MCF 10A (cell line): ENCODE measurements at regions not wholly inside any gene's neighbourhood (a gene's known extent, or its start where the extent isn't known, plus 50 kb on each side); places are given as distances from the start of the nearest gene placed in this dataset.
A peak's percentile ranks its signal among the peaks of the same experiment; 100 is the strongest.
"Not testable (repeated sequence)": the region's sequence is repeated elsewhere in the genome, so short reads cannot be mapped to it uniquely, and the experiment has no call there.

Source experiments
- BruUV-seq: library from RNA; stranded (reverse); fragments of 400-500 nt; replicated peaks from 2 replicates; lab custom pipeline; 2021; lab: Mats Ljungman, UMichigan
- CTCF ChIA-PET: fragments of 300-600 bp; sonication (Branson Sonifier 250); formaldehyde crosslinking; extraction: SDS; loops from one replicate; lab custom pipeline; 2021; ENCODE audit warnings: antibody characterized with exemption, inconsistent platforms; lab: Yijun Ruan, JAX
- POLR2A ChIA-PET: fragments of 300-600, 350-650 bp; sonication (Branson Sonifier 250); formaldehyde crosslinking; extraction: SDS; loops from one replicate; lab custom pipeline; 2020; ENCODE audit warnings: antibody characterized with exemption, inconsistent platforms; lab: Yijun Ruan, JAX
- DNase-seq: peaks from one replicate; pipeline ENCODE4 v3.0.0-alpha.2; 2018; ENCODE audit not compliant: unreplicated experiment
- H3K27ac Mint-ChIP-seq: one replicate; pipeline ENCODE4 v1.8.0; 2022; ENCODE audit warnings: mild to moderate bottlenecking, low read depth, mixed read lengths; ENCODE audit not compliant: unreplicated experiment
- H3K27me3 Mint-ChIP-seq: one replicate; pipeline ENCODE4 v1.8.0; 2022; ENCODE audit warnings: mixed read lengths; ENCODE audit not compliant: insufficient read depth, unreplicated experiment
- H3K36me3 Mint-ChIP-seq: one replicate; pipeline ENCODE4 v1.8.0; 2022; ENCODE audit warnings: mild to moderate bottlenecking, moderate library complexity, mixed read lengths; ENCODE audit not compliant: insufficient read depth, unreplicated experiment
- H3K4me1 Mint-ChIP-seq: one replicate; pipeline ENCODE4 v1.8.0; 2022; ENCODE audit warnings: mixed read lengths; ENCODE audit not compliant: insufficient read depth, unreplicated experiment
- H3K4me3 Mint-ChIP-seq: one replicate; pipeline ENCODE4 v1.8.0; 2022; ENCODE audit warnings: mild to moderate bottlenecking, moderate library complexity, mixed read lengths; ENCODE audit not compliant: unreplicated experiment
- H3K9me3 Mint-ChIP-seq: one replicate; pipeline ENCODE4 v1.8.0; 2022; ENCODE audit warnings: mixed read lengths; ENCODE audit not compliant: unreplicated experiment
- CTCF ChIP-seq: fragments of 200-600 bp; IDR thresholded peaks from one replicate; pipeline ENCODE4 v1.8.0; 2022; ENCODE audit warnings: antibody characterized with exemption, mild to moderate bottlenecking; ENCODE audit not compliant: unreplicated experiment
- intact Hi-C: fragments of 100-400 bp; cut with micrococcal nuclease; formaldehyde crosslinking; loops from 2 replicates; pipeline ENCODE4 v1.14.1; 2022

DNA sequence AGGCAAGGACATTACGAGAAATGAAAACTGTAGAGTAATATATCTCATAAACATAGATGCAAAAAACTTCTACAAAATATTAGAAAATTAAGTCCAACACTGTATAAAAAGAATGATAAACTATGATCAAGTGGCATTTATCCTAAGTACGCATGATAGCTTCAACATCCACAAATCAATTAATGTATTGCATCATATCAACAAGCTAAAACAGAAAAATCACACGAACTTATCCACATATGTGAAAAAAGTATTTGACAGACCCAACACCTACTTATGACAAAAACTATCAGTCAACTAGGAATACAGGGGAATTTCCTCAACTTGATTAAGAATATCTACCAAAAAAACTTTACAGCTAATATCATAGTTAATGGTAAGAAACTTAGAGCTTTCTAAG lies 129.9 kb upstream of the ALG10 start:
- POLR2A ChIA-PET, result no interaction called here
- no peaks in the 10 kb centered on the region for H3K4me1 Mint-ChIP-seq
- intact Hi-C loops, result no loop called here
- H3K27me3 Mint-ChIP-seq, result no peaks in the 10 kb centered on the region
- peaks cover 9% of the 10 kb centered on the region for H3K9me3 Mint-ChIP-seq
- no TSS peak for BruUV-seq
- TF ChIP-seq CTCF, result no peak
- no peak overlapping the region for H3K27ac Mint-ChIP-seq
- no peaks in the 10 kb centered on the region for H3K36me3 Mint-ChIP-seq
- CTCF ChIA-PET, result no interaction called here
- H3K4me3 Mint-ChIP-seq, result no peak overlapping the region
- DNase-seq, result no peak

GRCh38 chr12:33920460-33920859 lies 101.8 kb upstream of the ALG10 start:
- H3K9me3 Mint-ChIP-seq, result peaks cover 49% of the 10 kb centered on the region
- H3K27me3 Mint-ChIP-seq, DNase-seq, intact Hi-C loops, BruUV-seq, H3K36me3 Mint-ChIP-seq, H3K4me3 Mint-ChIP-seq, H3K27ac Mint-ChIP-seq, H3K4me1 Mint-ChIP-seq, POLR2A ChIA-PET: not testable (repeated sequence)
- CTCF ChIA-PET, result interaction anchor here (0.7 kb wide), 1 partner anchor 17 kb away, joined by 3 read pairs; no protein-coding TSS in a partner anchor

DNA sequence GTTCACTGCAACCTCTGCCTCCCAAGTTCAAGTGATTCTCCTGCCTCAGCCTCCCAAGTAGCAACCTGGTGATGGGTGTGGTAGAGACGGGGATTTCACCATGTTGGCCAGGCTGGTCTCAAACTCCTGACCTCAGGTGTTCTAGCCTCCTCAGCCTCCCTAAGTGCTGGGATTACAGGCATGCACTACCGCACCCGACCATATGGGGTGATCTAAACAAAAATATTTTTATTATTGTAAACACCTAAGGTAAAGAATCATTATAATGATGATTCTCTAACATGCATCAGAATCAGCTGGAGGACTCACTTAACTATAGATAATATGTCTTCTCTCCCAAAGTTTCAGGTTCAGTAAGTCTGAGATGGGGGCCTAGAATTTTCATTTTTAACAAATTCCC lies 96.2 kb upstream of the ALG10 start:
- ChIA-PET CTCF (no interaction called here), POLR2A (no interaction called here)
- Mint-ChIP-seq H3K27me3 (no peaks in the 10 kb centered on the region), H3K27ac (no peak overlapping the region), H3K36me3 (no peaks in the 10 kb centered on the region), H3K4me1 (no peaks in the 10 kb centered on the region), H3K4me3 (no peak overlapping the region), H3K9me3 (peaks cover 37% of the 10 kb centered on the region)
- no peak for TF ChIP-seq CTCF
- DNase-seq, result no peak
- no TSS peak for BruUV-seq
- intact Hi-C loops, result no loop called here

DNA sequence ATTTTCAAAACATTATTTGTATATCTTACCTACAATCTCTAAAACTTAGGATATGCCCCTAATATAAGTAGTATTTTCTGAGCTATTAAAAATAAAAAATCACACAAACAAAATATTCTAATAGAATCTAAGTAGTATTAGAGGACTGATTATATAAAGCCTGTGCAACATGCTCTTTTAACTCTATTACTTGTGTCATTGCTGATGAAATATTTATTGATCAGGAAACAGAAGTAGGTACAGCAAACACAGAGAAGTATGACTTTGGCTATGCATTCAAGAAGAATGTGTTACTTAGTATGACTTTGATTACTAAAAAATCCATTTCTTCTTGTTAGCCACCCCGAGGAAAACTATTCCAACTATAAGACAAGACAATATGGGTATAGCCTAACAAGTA lies 84.6 kb upstream of the ALG10 start:
- H3K9me3 Mint-ChIP-seq, H3K27ac Mint-ChIP-seq, H3K27me3 Mint-ChIP-seq, intact Hi-C loops, POLR2A ChIA-PET, H3K36me3 Mint-ChIP-seq, H3K4me1 Mint-ChIP-seq, H3K4me3 Mint-ChIP-seq, DNase-seq, BruUV-seq: not testable (repeated sequence)
- CTCF ChIA-PET, result interaction anchor here (0.5 kb wide), 1 partner anchor 17 kb away, joined by 3 read pairs; no protein-coding TSS in a partner anchor

DNA sequence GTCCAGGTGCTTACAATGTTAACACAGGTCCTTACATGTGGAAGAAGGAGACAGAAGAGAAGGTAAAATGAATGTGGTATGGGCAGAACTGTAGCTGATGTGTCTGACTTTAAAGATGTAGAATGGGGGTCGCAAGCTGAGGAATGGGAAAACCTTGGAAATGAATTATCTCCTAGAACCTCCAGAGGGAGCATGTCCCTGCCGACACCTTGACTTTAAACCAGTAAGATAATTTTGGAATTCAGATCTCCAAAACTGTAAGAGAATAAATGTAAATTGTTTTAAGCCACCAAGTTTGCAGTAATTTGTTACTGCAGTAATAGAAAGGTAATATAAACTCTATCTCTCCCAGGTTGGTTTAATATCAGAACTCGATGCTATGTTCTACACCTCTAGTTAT lies 80.1 kb upstream of the ALG10 start:
- Mint-ChIP-seq H3K4me3 (no peak overlapping the region), H3K9me3 (peaks cover 9% of the 10 kb centered on the region), H3K27me3 (no peaks in the 10 kb centered on the region), H3K4me1 (no peaks in the 10 kb centered on the region), H3K36me3 (no peaks in the 10 kb centered on the region), H3K27ac (no peak overlapping the region)
- ChIA-PET CTCF (no interaction called here), POLR2A (interaction anchor here (0.5 kb wide), 1 partner anchor 1070 kb away, joined by 8 read pairs; no protein-coding TSS in a partner anchor)
- BruUV-seq, result no TSS peak
- no peak for TF ChIP-seq CTCF
- intact Hi-C loops, result no loop called here
- DNase-seq, result peak; percentile 1
